Astrocyte (in vitro differentiated cells and primary cell): ENCODE measurements at regions not wholly inside any gene's neighbourhood (a gene's known extent, or its start where the extent isn't known, plus 50 kb on each side); places are given as distances from the start of the nearest gene placed in this dataset.

Experiments used
- DNase-seq: peaks from one replicate; pipeline ENCODE4 v3.0.0-alpha.2; 2010; ENCODE audit warnings: low read depth
- FAIRE-seq: peaks from 2 replicates; lab custom pipeline; 2011; peaks lifted over from hg19 to GRCh38; lab: Jason Lieb, UNC
- H2AFZ ChIP-seq: 2 replicates; pipeline ENCODE4 v1.6.0; 2012; ENCODE audit warnings: low read depth, low read length, inconsistent platforms
- H3K27ac ChIP-seq: 2 replicates; pipeline ENCODE4 v1.5.1; 2011; ENCODE audit warnings: low read depth, low read length, inconsistent platforms
- H3K27me3 ChIP-seq: 2 replicates; pipeline ENCODE4 v1.6.0; 2011; ENCODE audit warnings: low read length, inconsistent platforms; ENCODE audit not compliant: insufficient read depth
- H3K36me3 ChIP-seq: 2 replicates; pipeline ENCODE4 v1.5.1; 2011; ENCODE audit warnings: low read length, inconsistent platforms; ENCODE audit not compliant: insufficient read depth
- H3K4me1 ChIP-seq: 2 replicates; pipeline ENCODE4 v1.5.1; 2011; ENCODE audit warnings: low read length, inconsistent platforms; ENCODE audit not compliant: insufficient read depth
- H3K4me2 ChIP-seq: 2 replicates; pipeline ENCODE4 v1.6.0; 2012; ENCODE audit warnings: low read length, inconsistent platforms
- H3K4me3 ChIP-seq: 2 replicates; pipeline ENCODE4 v1.5.1; 2011; ENCODE audit warnings: low read depth, mild to moderate bottlenecking, low read length, inconsistent platforms; ENCODE audit not compliant: insufficient read depth
- H3K79me2 ChIP-seq: 2 replicates; pipeline ENCODE4 v1.6.0; 2012; ENCODE audit warnings: mild to moderate bottlenecking, low read length, inconsistent platforms; ENCODE audit not compliant: insufficient read depth
- H3K9ac ChIP-seq: 2 replicates; pipeline ENCODE4 v1.6.0; 2012; ENCODE audit warnings: mild to moderate bottlenecking, low read length, inconsistent platforms
- H3K9me3 ChIP-seq: 2 replicates; pipeline ENCODE4 v1.5.1; 2012; ENCODE audit warnings: low read depth, mild to moderate bottlenecking, low read length, inconsistent platforms; ENCODE audit not compliant: insufficient read depth
- H4K20me1 ChIP-seq: 2 replicates; pipeline ENCODE4 v1.6.0; 2012; ENCODE audit warnings: low read length, inconsistent platforms; ENCODE audit not compliant: insufficient read depth
- H3K27ac Mint-ChIP-seq: one replicate; pipeline ENCODE4 v1.8.0; 2021; ENCODE audit warnings: mild to moderate bottlenecking, mixed read lengths; ENCODE audit not compliant: unreplicated experiment
- H3K27me3 Mint-ChIP-seq: one replicate; pipeline ENCODE4 v1.8.0; 2021; ENCODE audit warnings: low read depth, mixed read lengths; ENCODE audit not compliant: unreplicated experiment
- H3K36me3 Mint-ChIP-seq: one replicate; pipeline ENCODE4 v1.8.0; 2021; ENCODE audit warnings: low read depth, mixed read lengths; ENCODE audit not compliant: unreplicated experiment
- H3K4me1 Mint-ChIP-seq: one replicate; pipeline ENCODE4 v1.8.0; 2021; ENCODE audit warnings: low read depth, mixed read lengths; ENCODE audit not compliant: unreplicated experiment
- H3K4me3 Mint-ChIP-seq: one replicate; pipeline ENCODE4 v1.8.0; 2021; ENCODE audit warnings: mild to moderate bottlenecking, moderate library complexity, mixed read lengths; ENCODE audit not compliant: unreplicated experiment
- H3K9me3 Mint-ChIP-seq: one replicate; pipeline ENCODE4 v1.8.0; 2021; ENCODE audit warnings: mild to moderate bottlenecking, mixed read lengths; ENCODE audit not compliant: unreplicated experiment
- CTCF ChIP-seq: IDR thresholded peaks from 2 replicates; pipeline ENCODE4 v1.5.1; 2011; ENCODE audit warnings: low read depth, mild to moderate bottlenecking, inconsistent platforms, low read length, moderate library complexity; ENCODE audit not compliant: insufficient read depth
- EZH2 ChIP-seq: IDR thresholded peaks from 2 replicates; pipeline ENCODE4 v1.6.1; 2012; ENCODE audit warnings: mild to moderate bottlenecking, low read length, inconsistent platforms; ENCODE audit not compliant: insufficient read depth

- DNase-seq = no peak
- H3K9me3 Mint-ChIP-seq = no peaks in the 10 kb centered on the region
- TF ChIP-seq EZH2 (no peak), CTCF (no peak)
- H3K27ac ChIP-seq = no peak overlapping the region
- no peak overlapping the region for H2AFZ ChIP-seq
- H3K27me3 Mint-ChIP-seq = no peaks in the 10 kb centered on the region
- H3K36me3 Mint-ChIP-seq = peaks cover 4% of the 10 kb centered on the region
- no peaks in the 10 kb centered on the region for H3K36me3 ChIP-seq
- H4K20me1 ChIP-seq = no peaks in the 10 kb centered on the region
- no peak overlapping the region for H3K27ac Mint-ChIP-seq
- H3K4me1 ChIP-seq = peaks cover 10% of the 10 kb centered on the region
- no peaks in the 10 kb centered on the region for H3K27me3 ChIP-seq
- H3K4me1 Mint-ChIP-seq = peaks cover 40% of the 10 kb centered on the region
- H3K4me3 Mint-ChIP-seq = no peak overlapping the region
- no peak for FAIRE-seq
- H3K79me2 ChIP-seq = peaks cover 40% of the 10 kb centered on the region
- no peak overlapping the region for H3K4me3 ChIP-seq
- no peaks in the 10 kb centered on the region for H3K9me3 ChIP-seq
- H3K4me2 ChIP-seq = no peak overlapping the region
- H3K9ac ChIP-seq = no peak overlapping the region
These were observed 98.6 kb downstream of the OGFRL1 start for GRCh38 chr6:71387179-71387578.

DNA sequence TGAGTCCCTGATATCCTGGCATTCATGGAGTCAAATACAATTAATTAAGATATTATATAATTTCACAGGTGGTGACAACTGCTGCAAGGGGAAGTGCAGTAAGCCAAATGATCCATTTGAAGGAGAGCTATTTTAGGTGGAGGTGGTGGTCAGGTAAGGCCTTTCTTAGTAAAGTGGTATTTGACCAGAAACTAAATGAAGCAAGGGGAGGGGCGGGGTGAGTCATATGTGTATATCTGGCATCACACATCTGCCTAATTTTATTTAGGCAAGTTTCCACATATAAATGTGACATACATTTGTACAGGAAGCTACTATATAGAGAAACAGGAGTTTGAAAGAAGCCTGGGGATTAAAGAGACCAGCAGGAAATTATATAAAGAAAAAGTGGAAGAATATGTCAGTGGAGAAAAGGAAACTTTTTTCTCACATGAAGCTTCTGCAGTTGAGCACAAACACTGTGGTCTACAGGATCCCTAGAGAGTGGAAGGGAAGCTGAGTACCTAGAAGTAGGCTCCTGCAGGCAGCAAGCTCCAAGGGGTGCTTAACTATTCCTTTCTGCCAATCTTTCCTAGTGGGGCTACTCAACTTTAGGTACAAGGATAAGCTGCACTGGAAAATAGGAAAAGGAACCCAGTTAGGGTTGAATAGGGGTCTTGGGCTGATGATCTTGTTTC is 99.6 kb downstream of the OGFRL1 start:
- peaks cover 42% of the 10 kb centered on the region for H3K79me2 ChIP-seq
- FAIRE-seq = no peak
- TF ChIP-seq CTCF = no peak
- no peak for TF ChIP-seq EZH2
- peaks cover 3% of the 10 kb centered on the region for H3K36me3 ChIP-seq
- Mint-ChIP-seq H3K36me3 (peaks cover 4% of the 10 kb centered on the region), H3K4me1 (peaks cover 46% of the 10 kb centered on the region), H3K27ac (peak overlapping the region; percentile 41), H3K27me3 (no peaks in the 10 kb centered on the region), H3K9me3 (no peaks in the 10 kb centered on the region), H3K4me3 (no peak overlapping the region)
- no peak overlapping the region for H3K4me3 ChIP-seq
- H2AFZ ChIP-seq = no peak overlapping the region
- H3K4me1 ChIP-seq = peaks cover 11% of the 10 kb centered on the region
- DNase-seq = no peak
- H3K4me2 ChIP-seq = no peak overlapping the region
- H3K27ac ChIP-seq = no peak overlapping the region
- H4K20me1 ChIP-seq = no peaks in the 10 kb centered on the region
- H3K9ac ChIP-seq = no peak overlapping the region
- H3K9me3 ChIP-seq = no peaks in the 10 kb centered on the region
- no peaks in the 10 kb centered on the region for H3K27me3 ChIP-seq

DNA sequence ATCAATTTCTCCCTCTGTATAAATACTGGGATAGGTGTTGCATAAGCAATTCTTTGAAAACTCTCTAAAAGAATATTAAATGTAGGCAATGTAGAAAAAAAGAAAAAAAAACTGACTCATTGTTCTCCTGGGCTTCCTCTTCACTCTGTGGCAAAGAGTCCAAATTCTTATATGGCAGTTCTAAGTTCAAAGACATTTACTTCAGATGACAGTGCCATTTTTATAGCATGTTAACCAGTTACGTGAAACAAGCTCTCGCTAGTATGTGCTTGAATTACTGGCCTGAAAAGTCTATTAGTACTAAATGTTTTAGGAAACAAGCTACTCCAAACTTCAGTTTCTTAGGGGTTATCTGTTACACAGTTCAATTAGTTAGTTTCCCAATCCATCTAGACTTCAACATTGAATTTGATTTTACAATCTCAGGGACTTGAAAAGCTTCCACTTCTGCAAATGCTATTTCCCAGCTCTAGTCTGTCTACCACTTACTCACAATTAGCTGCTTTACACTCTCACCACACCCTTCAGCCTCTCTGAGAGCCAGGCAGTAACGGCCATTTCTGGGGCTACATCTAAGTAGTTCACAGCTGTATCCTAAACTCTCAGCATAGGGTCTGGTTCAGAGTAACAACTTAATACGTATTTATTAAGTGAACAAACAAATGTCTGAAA is 100.4 kb downstream of the OGFRL1 start:
- Histone ChIP-seq H3K27ac (no peak overlapping the region), H2AFZ (no peak overlapping the region), H3K9ac (no peak overlapping the region), H3K4me2 (no peak overlapping the region), H3K79me2 (peaks cover 42% of the 10 kb centered on the region), H3K27me3 (no peaks in the 10 kb centered on the region), H3K4me3 (no peak overlapping the region), H3K36me3 (peaks cover 3% of the 10 kb centered on the region), H4K20me1 (no peaks in the 10 kb centered on the region), H3K9me3 (no peaks in the 10 kb centered on the region), H3K4me1 (peaks cover 18% of the 10 kb centered on the region)
- no peaks in the 10 kb centered on the region for H3K27me3 Mint-ChIP-seq
- no peak overlapping the region for H3K4me3 Mint-ChIP-seq
- DNase-seq (peak; percentile 50), FAIRE-seq (no peak)
- TF ChIP-seq CTCF = no peak
- H3K36me3 Mint-ChIP-seq = peaks cover 4% of the 10 kb centered on the region
- peaks cover 49% of the 10 kb centered on the region for H3K4me1 Mint-ChIP-seq
- peak overlapping the region; percentile 19 for H3K27ac Mint-ChIP-seq
- H3K9me3 Mint-ChIP-seq = no peaks in the 10 kb centered on the region
